ENCODE measurements at regions not wholly inside any gene's neighbourhood (a gene's known extent, or its start where the extent isn't known, plus 50 kb on each side); places are given as distances from the start of the nearest gene placed in this dataset.

- no peak for DNase-seq
Measured at GRCh38 chr5:54851449-54851848, 133.9 kb downstream of the ESM1 start.

- no peak for DNase-seq
Measured at GRCh38 chr5:54848581-54848980, 136.8 kb downstream of the ESM1 start.

- DNase-seq: no peak
Measured at GRCh38 chr5:54845567-54845941, 139.8 kb downstream of the ESM1 start.

- no peak for DNase-seq
Measured at GRCh38 chr5:54844905-54845566, 140.4 kb downstream of the ESM1 start.

GRCh38 chr5:54844266-54844665 lies 141.1 kb downstream of the ESM1 start:
- DNase-seq: no peak

- no peak for DNase-seq
Measured at GRCh38 chr5:54841481-54841880, 143.9 kb downstream of the ESM1 start.

- no peak for DNase-seq
Measured at GRCh38 chr5:54838843-54839242, 146.6 kb downstream of the ESM1 start.

DNA sequence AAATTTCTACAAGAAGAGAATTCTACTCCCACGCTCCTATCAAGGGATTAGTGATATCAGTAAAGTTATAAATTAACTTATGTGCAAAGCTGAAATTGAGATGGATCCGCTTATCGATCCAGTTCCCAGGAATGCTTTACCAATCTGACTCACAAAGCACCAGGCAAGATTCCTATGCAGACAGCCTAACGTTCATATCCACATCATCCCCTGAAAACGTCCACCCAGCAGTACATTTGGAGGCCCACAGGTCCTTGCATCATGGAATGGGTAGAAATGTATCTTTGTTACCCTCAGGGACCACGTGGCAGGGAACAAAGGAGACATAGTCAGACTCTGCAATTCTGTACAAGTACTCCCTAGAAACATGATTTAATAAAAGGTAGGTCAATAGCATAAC lies 147.4 kb downstream of the ESM1 start:
- no peak for DNase-seq

DNA sequence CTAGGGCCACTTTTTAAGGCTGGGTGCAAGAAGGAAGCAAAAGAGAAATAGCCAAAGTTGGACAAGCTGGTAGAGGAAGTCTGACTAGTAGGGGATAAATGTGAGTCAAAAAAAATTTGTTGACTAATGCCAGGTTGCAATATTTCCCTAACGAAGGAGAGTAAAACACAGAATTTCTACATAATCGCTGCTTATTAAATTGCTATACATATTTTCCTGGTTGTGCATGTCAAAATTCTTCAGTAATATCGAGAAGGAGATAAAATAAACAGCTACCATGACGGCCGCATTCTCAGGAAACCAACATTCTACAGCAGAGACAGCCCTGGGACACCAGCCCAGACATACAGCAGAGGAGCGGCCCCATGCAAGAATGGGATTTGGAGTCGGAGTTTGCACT lies 148.3 kb downstream of the ESM1 start:
- DNase-seq: no peak

DNA sequence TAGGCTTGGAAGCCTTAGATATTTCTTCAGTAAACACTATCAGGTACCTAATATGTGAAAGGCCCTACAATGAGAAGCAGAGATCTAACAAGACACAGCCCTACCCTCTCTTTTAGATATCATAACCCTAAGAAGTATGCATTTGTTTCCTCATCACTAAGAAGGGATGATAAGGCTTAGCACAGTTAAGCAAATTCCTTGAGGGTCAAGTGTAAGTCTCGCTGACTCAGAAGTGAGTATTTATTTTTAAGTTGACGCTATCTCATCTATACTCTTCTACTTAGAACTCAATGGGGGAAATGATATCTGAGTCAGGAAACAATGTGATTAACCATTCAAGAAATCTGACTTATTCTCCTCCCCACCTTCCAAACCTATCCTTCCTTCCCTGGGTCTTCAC lies 149.7 kb downstream of the ESM1 start:
- no peak for DNase-seq

GRCh38 chr5:54834121-54834842 lies 151.1 kb downstream of the ESM1 start:
- no peak for DNase-seq

DNA sequence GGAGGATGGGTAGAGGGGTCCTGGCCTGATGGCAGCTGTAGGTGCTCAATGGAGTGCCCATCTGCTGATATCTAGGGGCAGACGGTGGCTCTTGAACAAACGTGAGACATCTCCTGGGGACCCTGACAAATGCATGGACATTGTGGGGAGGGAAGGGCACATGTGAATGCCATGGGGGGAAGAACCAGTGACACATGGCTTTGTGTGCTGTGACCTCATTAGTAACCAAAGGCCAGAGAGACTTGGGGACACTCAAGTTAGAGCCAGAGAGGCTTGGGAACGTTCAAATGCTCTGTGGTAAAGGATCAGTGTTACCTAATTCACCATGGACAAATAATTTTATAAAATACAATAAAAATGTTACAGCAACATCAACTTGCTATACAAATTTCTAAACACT lies 151.8 kb downstream of the ESM1 start:
- no peak for DNase-seq

DNA sequence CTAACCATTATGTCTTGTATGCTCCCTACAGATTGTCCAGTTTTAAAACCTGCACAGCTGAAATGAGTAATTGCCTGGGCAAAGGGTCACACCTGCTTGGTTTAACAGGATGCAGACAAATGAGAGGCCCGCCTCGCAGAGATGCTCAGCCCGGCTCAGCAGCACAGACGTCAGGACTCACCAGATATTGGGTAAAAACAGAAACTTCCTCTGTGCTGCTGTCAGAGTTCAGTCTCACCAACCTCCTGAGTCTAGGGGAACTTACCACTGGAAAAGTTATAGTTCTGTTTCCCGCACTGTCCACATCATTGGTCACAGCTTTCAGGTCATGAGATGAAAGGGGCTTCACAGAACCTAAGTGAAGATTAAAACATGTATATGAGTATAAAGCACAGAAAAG lies 152.5 kb downstream of the ESM1 start:
- no peak for DNase-seq

DNA sequence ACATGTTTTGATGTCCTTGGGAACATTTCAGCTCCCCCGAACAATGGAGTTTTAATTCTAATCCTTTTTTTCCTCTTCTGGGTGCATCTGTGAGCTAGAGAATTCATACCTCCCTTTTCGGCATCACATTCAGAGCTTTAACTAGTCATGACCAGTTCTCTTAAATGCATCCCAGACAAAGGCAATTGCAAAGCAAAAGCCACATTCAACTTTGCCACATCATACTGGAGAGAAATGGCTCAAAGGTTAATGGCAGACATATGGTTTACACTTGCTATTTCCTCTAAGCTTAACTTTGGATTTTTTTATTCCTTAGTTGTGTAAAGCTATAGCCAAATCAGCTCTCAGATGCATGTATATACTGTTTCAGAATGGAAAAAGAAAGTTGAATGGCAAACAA lies 153.3 kb downstream of the ESM1 start:
- DNase-seq: no peak

GRCh38 chr5:54831233-54831632 lies 154.2 kb downstream of the ESM1 start:
- DNase-seq: no peak

DNA sequence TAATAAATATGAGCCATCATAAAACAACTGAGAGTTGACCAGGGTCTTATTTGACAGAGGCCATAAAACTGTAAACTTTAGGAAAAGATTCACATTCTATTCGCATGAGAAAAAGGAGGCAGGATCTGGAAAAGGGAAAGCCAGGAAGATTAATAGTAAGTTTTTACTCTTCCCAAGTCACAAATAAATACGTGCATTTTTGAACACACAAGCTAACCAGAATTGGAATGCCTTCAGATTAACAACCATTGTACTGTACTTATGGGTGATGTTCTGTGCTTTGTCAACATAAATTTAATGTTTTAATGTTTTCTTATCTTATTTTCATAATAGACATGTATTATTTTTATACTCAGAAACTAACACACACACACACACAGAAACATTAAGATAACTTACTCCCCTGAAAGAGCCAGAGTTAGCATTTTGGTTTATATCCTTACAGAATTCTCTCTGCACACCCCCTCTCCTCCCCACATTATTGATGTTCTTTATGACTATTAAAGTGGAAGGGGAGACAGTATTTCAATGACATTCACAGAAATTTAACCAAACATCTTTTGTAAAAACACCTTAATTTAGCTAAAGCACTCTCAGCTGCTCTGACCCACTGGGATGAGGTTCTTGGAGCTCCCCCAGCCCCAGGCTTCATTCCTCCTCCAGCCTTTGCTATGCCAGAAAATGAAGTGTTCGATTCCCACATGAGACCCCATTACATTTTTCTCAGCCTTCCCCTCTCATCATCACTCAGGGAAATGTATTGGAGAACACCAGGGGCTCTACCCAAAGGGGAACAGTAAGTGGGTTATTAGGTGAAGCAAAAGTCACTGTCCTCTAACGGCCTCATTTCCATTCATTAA lies 155.5 kb downstream of the ESM1 start:
- no peak for DNase-seq

DNA sequence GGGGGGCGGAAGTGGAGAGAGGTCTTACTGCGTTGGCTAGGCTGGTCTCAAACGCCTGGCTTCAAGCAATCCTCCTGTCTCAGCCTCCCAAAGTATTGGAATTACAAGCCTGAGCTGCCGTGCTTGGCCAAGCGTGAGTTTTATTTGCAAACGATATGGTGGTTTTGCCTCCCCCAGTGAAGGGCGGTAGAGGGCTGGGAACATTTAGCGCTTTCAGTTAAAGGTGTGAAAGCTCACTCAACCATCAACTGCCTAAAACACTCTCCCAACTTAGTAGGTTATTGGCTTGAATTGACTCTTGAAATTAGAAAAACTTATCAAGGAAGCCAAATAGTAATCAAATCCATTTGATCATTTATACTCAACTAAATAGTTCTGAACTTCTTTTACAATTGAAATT lies 156.3 kb downstream of the ESM1 start:
- DNase-seq: no peak

GRCh38 chr5:54828151-54828550 lies 157.2 kb downstream of the ESM1 start:
- no peak for DNase-seq

DNA sequence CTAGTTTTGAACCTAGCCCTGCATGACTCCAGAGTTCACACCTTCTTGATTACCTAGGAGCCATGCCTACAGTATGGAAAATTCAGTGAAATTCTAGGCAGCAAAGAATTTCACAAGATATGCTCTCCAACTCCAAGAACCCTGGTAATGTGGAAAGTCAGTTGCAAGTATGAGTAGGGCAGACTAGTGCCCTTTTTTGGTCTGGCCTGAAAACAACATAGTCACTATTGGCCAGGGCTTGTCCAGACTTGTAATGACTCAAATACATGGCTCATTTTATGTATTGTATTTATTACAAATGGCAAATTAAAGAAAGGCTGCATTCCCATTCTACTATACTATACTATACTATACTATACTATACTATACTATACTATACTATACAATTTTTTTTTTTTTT lies 160.4 kb downstream of the ESM1 start:
- DNase-seq: no peak

GRCh38 chr5:54823006-54823405 lies 162.4 kb downstream of the ESM1 start:
- no peak for DNase-seq

DNA sequence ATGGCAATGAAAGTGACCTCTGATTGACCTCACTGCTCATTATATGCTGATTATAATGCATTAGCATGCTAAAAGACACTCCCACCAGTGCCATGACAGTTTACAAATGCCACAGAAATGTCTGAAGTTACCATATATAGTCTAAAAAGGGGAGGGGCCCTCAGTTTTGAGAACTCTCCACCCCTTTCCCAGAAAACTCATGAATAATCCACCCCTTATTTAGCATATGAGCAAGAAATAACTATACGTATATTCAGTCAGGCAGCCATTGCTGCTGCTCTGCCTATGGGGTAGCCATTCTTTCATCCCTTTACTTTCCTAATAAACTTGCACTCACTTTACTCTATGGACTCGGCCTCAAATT lies 163.1 kb downstream of the ESM1 start:
- DNase-seq: no peak

DNA sequence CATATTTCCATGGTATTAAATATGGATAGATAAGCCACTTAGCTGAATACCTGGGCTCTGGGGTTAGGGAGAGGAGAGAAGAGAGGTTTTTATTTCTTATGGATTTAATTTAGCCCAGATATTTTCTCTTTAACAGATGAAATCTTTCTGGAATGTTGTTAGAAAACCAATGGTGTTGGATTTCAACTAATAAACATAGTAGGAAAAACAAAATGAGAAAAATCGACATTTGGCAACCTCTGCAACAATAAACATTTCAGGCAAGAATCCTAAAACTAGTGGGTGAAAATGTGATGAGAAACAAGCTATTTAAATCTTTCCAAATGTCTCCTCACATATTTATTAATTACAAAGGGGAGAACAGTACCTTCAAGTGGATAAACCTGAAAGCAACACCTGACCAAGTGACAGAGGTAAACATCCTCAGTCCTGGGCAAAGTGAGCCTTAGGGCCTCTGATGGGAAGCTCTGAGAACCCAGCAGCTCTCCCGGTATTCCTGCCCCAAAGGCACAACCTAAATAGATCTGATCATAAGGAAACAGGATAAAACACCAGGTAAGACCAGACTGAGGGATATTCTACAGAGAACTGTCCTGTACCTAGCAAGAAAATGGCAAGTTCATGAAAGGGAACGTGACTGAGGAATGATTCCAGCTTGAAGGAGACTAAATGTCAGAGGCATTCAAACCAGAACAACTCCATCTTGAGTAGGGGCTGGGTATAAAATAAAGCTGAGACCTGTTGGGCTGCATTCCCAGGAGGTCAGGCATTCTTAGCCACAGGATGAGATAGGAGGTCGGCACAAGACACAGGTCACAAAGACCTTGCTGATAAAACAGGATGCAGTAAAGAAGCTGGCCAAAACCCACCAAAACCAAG lies 163.7 kb downstream of the ESM1 start:
- DNase-seq: no peak
